Spleen (tissue), 11 donors: ENCODE measurements at regions not wholly inside any gene's neighbourhood (a gene's known extent, or its start where the extent isn't known, plus 50 kb on each side); places are given as distances from the start of the nearest gene placed in this dataset.

Experiments
- DNase-seq: peaks from one replicate; pipeline ENCODE4 v3.0.0-alpha.2; 2020
- H3K27ac ChIP-seq, 8 donors: fragments of 200-600 bp; sonication (generic) in 7 of 8; 1 replicate in 4 of 8; 2 replicates in 4 of 8; pipeline versions ENCODE4 v1.5.0 to v1.8.0; 2016 to 2021; ENCODE audit warnings: inconsistent platforms in 4 of 8, mild to moderate bottlenecking in 4 of 8, moderate library complexity in 1 of 8
- H3K27me3 ChIP-seq, 7 donors: fragments of 200-600 bp; sonication (generic) in 6 of 7; replicated peaks in 1 of 7; 1 replicate in 4 of 7; 2 replicates in 3 of 7; pipeline versions ENCODE4 v1.5.0 to v1.8.0; 2016 to 2021; ENCODE audit warnings: inconsistent platforms in 3 of 7, mild to moderate bottlenecking in 1 of 7
- H3K36me3 ChIP-seq, 6 donors: fragments of 200-600 bp; sonication (generic) in 5 of 6; 1 replicate in 4 of 6; 2 replicates in 2 of 6; pipeline versions ENCODE4 v1.5.0 to v1.8.0; 2016 to 2021; ENCODE audit warnings: inconsistent platforms in 2 of 6
- H3K4me1 ChIP-seq, 6 donors: fragments of 200-600 bp; sonication (generic) in 5 of 6; 1 replicate in 3 of 6; 2 replicates in 3 of 6; pipeline versions ENCODE4 v1.5.0 to v1.8.0; 2016 to 2021; ENCODE audit warnings: inconsistent platforms in 3 of 6
- H3K4me3 ChIP-seq, 8 donors: fragments of 200-600 bp; sonication (generic) in 7 of 8; 1 replicate in 4 of 8; 2 replicates in 4 of 8; pipeline versions ENCODE4 v1.5.0 to v1.8.0; 2016 to 2021; ENCODE audit warnings: inconsistent platforms in 4 of 8, mild to moderate bottlenecking in 4 of 8, moderate library complexity in 2 of 8
- H3K9me3 ChIP-seq, 8 donors: fragments of 200-600 bp; sonication (generic) in 7 of 8; 1 replicate in 4 of 8; 2 replicates in 4 of 8; pipeline versions ENCODE4 v1.5.0 to v1.8.0; 2016 to 2021; ENCODE audit warnings: inconsistent platforms in 4 of 8
- POLR2A ChIP-seq, 3 donors: fragments of 450-650 bp; IDR thresholded peaks; one replicate each; pipeline ENCODE4 v1.5.1; 2017; ENCODE audit warnings: antibody characterized with exemption in 3 of 3, mild to moderate bottlenecking in 1 of 3
- POLR2AphosphoS5 ChIP-seq, 3 donors: sonication (generic); formaldehyde crosslinking; IDR thresholded peaks; one replicate each; pipeline ENCODE4 v1.5.1; 2017; ENCODE audit warnings: antibody characterized with exemption in 3 of 3
- WGBS, 5 donors: extraction: QIAGEN DNeasy Blood & Tissue Kit in 3 of 5; methylation state at CpG; one replicate each; pipeline versions ENCODE4 v1.1.5 to v1.1.7; 2013 to 2018; 5-methylcytosine and 5-hydroxymethylcytosine counted together
- intact Hi-C: fragments of 100-400 bp; cut with DNase I; formaldehyde crosslinking; loops from one replicate; pipeline ENCODE4 v1.15.0; 2023; ENCODE audit warnings: low total_unique reads
- TF ChIP-seq, protein P1 (sequence below), 11 experiments: fragments of 200-600 bp in 7 of 11; fragments of 450-650 bp in 4 of 11; sonication (generic) in 4 of 11; IDR thresholded peaks in 8 of 11; conservative IDR thresholded peaks in 3 of 11; 1 replicate in 7 of 11; 2 replicates in 4 of 11; pipeline versions ENCODE4 v1.4.0 to v1.8.0; 2016 to 2021; ENCODE audit warnings: antibody characterized with exemption in 11 of 11, inconsistent platforms in 4 of 11, mild to moderate bottlenecking in 1 of 11
- donor health status: healthy with polysubstance abuse.
- donor health status: DM: no; HTN: no; CAD: no; lungs with moderate emphysema.
- donor health status: DM: no; HTN: no; CAD: no.
- donor health status: Bipolar disorder and iron deficiency.
- donor health status: healthy.
- donor health status: DM: no; HTN: no; CAD: no.
- donor health status: DM: yes; HTN: yes; CAD: no.

DNA sequence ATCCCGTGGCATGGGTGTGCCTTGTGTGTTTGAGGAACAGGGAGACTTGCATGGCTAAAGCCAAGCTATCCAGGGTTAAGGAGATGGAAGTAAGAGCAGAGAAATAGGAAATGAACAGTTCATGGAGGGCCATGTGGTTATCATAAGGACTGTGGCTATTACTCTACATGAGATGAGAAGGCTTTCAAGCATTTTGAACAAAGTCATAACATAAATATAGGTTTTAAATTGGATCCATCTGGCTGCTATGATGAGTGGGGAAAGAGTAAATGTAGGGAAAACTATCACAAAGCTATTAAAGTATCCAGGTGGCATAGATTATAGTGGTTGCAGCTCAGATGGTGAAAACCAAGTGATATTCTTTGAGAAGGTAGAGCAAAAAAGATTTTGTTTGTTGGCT is 184.1 kb downstream of the PCDH17 start:
- intact Hi-C loops = no loop called here
- H3K4me3 ChIP-seq = no peak overlapping the region
- no peak for DNase-seq
- peaks cover 0 to 31% (median 3%) of the 10 kb centered on the region in 8 donors for H3K9me3 ChIP-seq
- TF ChIP-seq POLR2AphosphoS5 (IDR thresholded peaks at IDR 0.05) (no peak), POLR2A (IDR thresholded peaks at IDR 0.05) (no peak)
- TF ChIP-seq, protein P1, sequence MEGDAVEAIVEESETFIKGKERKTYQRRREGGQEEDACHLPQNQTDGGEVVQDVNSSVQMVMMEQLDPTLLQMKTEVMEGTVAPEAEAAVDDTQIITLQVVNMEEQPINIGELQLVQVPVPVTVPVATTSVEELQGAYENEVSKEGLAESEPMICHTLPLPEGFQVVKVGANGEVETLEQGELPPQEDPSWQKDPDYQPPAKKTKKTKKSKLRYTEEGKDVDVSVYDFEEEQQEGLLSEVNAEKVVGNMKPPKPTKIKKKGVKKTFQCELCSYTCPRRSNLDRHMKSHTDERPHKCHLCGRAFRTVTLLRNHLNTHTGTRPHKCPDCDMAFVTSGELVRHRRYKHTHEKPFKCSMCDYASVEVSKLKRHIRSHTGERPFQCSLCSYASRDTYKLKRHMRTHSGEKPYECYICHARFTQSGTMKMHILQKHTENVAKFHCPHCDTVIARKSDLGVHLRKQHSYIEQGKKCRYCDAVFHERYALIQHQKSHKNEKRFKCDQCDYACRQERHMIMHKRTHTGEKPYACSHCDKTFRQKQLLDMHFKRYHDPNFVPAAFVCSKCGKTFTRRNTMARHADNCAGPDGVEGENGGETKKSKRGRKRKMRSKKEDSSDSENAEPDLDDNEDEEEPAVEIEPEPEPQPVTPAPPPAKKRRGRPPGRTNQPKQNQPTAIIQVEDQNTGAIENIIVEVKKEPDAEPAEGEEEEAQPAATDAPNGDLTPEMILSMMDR (IDR thresholded peaks at IDR 0.05 in 8 of 11, conservative IDR thresholded peaks at IDR 0.05 in 3 of 11) = no peak
- 71 to 89% (median 80%) methylated on average over 1 of the region's 1 CpG for WGBS, 5 donors
- H3K4me1 ChIP-seq = no peaks in the 10 kb centered on the region
- no peaks in the 10 kb centered on the region for H3K27me3 ChIP-seq
- no peaks in the 10 kb centered on the region for H3K36me3 ChIP-seq
- no peak overlapping the region for H3K27ac ChIP-seq

DNA sequence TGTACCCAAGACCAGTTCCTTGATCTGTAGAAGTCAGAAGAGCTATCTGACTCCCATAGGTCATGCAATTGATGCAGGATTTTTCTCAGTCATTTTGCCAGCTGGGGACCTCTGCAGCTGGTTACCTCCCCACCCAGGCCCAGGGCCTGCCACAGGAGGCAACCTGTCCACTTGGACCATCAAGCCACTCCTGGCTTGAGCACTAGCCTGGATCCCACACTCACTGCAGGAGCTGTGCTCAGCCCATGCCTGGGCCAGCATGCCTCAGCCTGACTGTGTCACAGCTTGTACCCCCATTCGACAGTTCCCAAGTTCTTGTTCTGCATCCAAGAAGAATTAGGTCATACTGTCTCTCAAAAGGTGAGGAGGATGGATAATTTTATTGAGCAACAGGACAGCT is 189.4 kb downstream of the PCDH17 start:
- Histone ChIP-seq H3K9me3 (peaks cover 0 to 30% (median 14%) of the 10 kb centered on the region in 8 donors), H3K36me3 (no peaks in the 10 kb centered on the region), H3K4me1 (no peaks in the 10 kb centered on the region), H3K4me3 (no peak overlapping the region), H3K27me3 (no peaks in the 10 kb centered on the region), H3K27ac (no peak overlapping the region)
- no peak for DNase-seq
- WGBS, 5 donors = 83 to 97% (median 88%) methylated on average over 1 of the region's 1 CpG
- TF ChIP-seq, protein P1 (IDR thresholded peaks at IDR 0.05 in 8 of 11, conservative IDR thresholded peaks at IDR 0.05 in 3 of 11) = no peak
- TF ChIP-seq POLR2AphosphoS5 (IDR thresholded peaks at IDR 0.05) (no peak), POLR2A (IDR thresholded peaks at IDR 0.05) (no peak)
- intact Hi-C loops = no loop called here

DNA sequence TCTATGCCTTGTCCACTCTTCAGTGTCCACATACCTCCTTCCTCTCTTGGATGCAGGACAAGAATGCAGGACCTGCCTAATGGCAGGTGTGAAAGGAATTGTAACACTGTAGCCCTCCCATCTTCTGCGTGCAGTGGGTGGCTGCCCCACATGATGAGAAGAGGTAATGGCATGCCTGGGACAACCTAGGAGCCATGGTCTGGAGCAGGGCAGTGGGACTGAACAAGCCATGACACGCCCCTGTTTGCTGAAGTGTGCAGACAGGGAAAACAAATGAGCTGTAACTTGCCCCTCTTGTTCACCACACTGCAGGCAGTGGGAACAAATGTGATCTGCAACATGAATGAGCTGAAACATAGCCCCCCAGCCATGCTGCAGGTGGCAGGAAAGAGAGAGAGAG is 192.2 kb downstream of the PCDH17 start:
- no peaks in the 10 kb centered on the region for H3K36me3 ChIP-seq
- no peaks in the 10 kb centered on the region for H3K27me3 ChIP-seq
- no peak for DNase-seq
- no peaks in the 10 kb centered on the region for H3K4me1 ChIP-seq
- intact Hi-C loops = no loop called here
- WGBS, 5 donors = 62 to 88% (median 76%) methylated on average over 2 of the region's 2 CpGs
- TF ChIP-seq POLR2AphosphoS5 (IDR thresholded peaks at IDR 0.05) = no peak
- TF ChIP-seq, protein P1 (IDR thresholded peaks at IDR 0.05 in 8 of 11, conservative IDR thresholded peaks at IDR 0.05 in 3 of 11) = no peak
- TF ChIP-seq POLR2A (IDR thresholded peaks at IDR 0.05) = no peak
- H3K27ac ChIP-seq = no peak overlapping the region
- H3K4me3 ChIP-seq = no peak overlapping the region
- H3K9me3 ChIP-seq = peaks cover 0 to 35% (median 10%) of the 10 kb centered on the region in 8 donors

DNA sequence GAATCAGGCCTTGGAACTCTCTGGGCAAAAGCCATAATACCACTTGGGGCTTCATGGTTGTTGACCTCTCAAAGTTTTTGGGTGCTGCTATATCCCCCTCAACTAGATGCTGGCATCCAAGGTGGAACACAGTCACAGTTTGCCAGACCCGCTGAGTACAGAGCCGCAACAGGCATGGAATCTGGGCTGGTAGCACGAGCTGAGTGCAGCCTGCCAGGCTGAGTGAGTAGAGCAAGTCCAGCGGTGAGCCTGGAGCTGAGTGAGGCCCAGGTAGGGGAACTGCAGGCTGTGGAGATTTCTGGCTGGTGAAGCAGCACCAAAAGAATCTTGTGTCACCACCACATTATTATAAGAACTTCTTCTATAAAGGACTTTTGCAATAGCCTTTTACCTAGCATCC is 192.6 kb downstream of the PCDH17 start:
- H3K9me3 ChIP-seq = peaks cover 0 to 36% (median 10%) of the 10 kb centered on the region in 8 donors
- H3K4me3 ChIP-seq = no peak overlapping the region
- TF ChIP-seq, protein P1 (IDR thresholded peaks at IDR 0.05 in 8 of 11, conservative IDR thresholded peaks at IDR 0.05 in 3 of 11) = no peak
- TF ChIP-seq POLR2AphosphoS5 (IDR thresholded peaks at IDR 0.05) (no peak), POLR2A (IDR thresholded peaks at IDR 0.05) (no peak)
- H3K27me3 ChIP-seq = no peaks in the 10 kb centered on the region
- H3K36me3 ChIP-seq = no peaks in the 10 kb centered on the region
- DNase-seq = no peak
- no peak overlapping the region for H3K27ac ChIP-seq
- intact Hi-C loops = no loop called here
- no peaks in the 10 kb centered on the region for H3K4me1 ChIP-seq
- 79 to 97% (median 83%) methylated on average over 4 of the region's 4 CpGs for WGBS, 5 donors
